ENCODE measurements at regions not wholly inside any gene's neighbourhood (a gene's known extent, or its start where the extent isn't known, plus 50 kb on each side); places are given as distances from the start of the nearest gene placed in this dataset.

GRCh38 chrX:35858361-35858760, 60.2 kb downstream of the MAGEB16 start:
- Histone ChIP-seq H3K4me1 (ENCODE audit: insufficient read depth, low read length) (no peaks in the 10 kb centered on the region), H3K36me3 (ENCODE audit: insufficient read depth, low read length) (no peaks in the 10 kb centered on the region), H2AFZ (ENCODE audit: low read depth, low read length) (no peak overlapping the region), H4K20me1 (ENCODE audit: insufficient read depth, low read length) (no peaks in the 10 kb centered on the region), H3K9ac (ENCODE audit: low read length) (no peak overlapping the region), H3K4me2 (ENCODE audit: low read length) (no peak overlapping the region), H3K27ac (ENCODE audit: low read depth, low read length) (no peak overlapping the region), H3K27me3 (ENCODE audit: insufficient read depth, low read length) (no peaks in the 10 kb centered on the region), H3K9me3 (ENCODE audit: insufficient read depth, low read depth, low read length) (no peaks in the 10 kb centered on the region), H3K79me2 (ENCODE audit: insufficient read depth, low read length) (no peaks in the 10 kb centered on the region), H3K4me3 (ENCODE audit: insufficient read depth, low read depth, low read length) (no peak overlapping the region)
- Mint-ChIP-seq H3K4me1 (ENCODE audit: low read depth, unreplicated experiment) (no peaks in the 10 kb centered on the region), H3K4me3 (ENCODE audit: unreplicated experiment) (no peak overlapping the region), H3K27me3 (ENCODE audit: low read depth, unreplicated experiment) (no peaks in the 10 kb centered on the region), H3K9me3 (ENCODE audit: unreplicated experiment) (no peaks in the 10 kb centered on the region), H3K36me3 (ENCODE audit: low read depth, unreplicated experiment) (no peaks in the 10 kb centered on the region), H3K27ac (ENCODE audit: unreplicated experiment) (no peak overlapping the region)
- DNase-seq (ENCODE audit: low read depth) (no peak), FAIRE-seq (no peak)
- no peak for TF ChIP-seq EZH2 (IDR thresholded peaks at IDR 0.05; ENCODE audit: insufficient read depth, low read length)
- TF ChIP-seq CTCF (IDR thresholded peaks at IDR 0.05; ENCODE audit: insufficient read depth, low read depth, low read length): no peak

GRCh38 chrX:35858906-35859305, 60.6 kb upstream of the CFAP47 start:
- no peaks in the 10 kb centered on the region for H3K4me1 Mint-ChIP-seq (ENCODE audit: low read depth, unreplicated experiment)
- no peaks in the 10 kb centered on the region for H3K36me3 Mint-ChIP-seq (ENCODE audit: low read depth, unreplicated experiment)
- no peak overlapping the region for H3K4me3 Mint-ChIP-seq (ENCODE audit: unreplicated experiment)
- Histone ChIP-seq H2AFZ (ENCODE audit: low read depth, low read length) (no peak overlapping the region), H3K79me2 (ENCODE audit: insufficient read depth, low read length) (no peaks in the 10 kb centered on the region), H3K9ac (ENCODE audit: low read length) (no peak overlapping the region), H3K36me3 (ENCODE audit: insufficient read depth, low read length) (no peaks in the 10 kb centered on the region), H4K20me1 (ENCODE audit: insufficient read depth, low read length) (no peaks in the 10 kb centered on the region), H3K9me3 (ENCODE audit: insufficient read depth, low read depth, low read length) (no peaks in the 10 kb centered on the region), H3K4me2 (ENCODE audit: low read length) (no peak overlapping the region), H3K4me1 (ENCODE audit: insufficient read depth, low read length) (no peaks in the 10 kb centered on the region), H3K27ac (ENCODE audit: low read depth, low read length) (no peak overlapping the region), H3K4me3 (ENCODE audit: insufficient read depth, low read depth, low read length) (no peak overlapping the region), H3K27me3 (ENCODE audit: insufficient read depth, low read length) (no peaks in the 10 kb centered on the region)
- FAIRE-seq (peak; percentile 13), DNase-seq (ENCODE audit: low read depth) (no peak)
- no peak overlapping the region for H3K27ac Mint-ChIP-seq (ENCODE audit: unreplicated experiment)
- no peak for TF ChIP-seq EZH2 (IDR thresholded peaks at IDR 0.05; ENCODE audit: insufficient read depth, low read length)
- no peak for TF ChIP-seq CTCF (IDR thresholded peaks at IDR 0.05; ENCODE audit: insufficient read depth, low read depth, low read length)
- no peaks in the 10 kb centered on the region for H3K9me3 Mint-ChIP-seq (ENCODE audit: unreplicated experiment)
- H3K27me3 Mint-ChIP-seq (ENCODE audit: low read depth, unreplicated experiment): no peaks in the 10 kb centered on the region

- Mint-ChIP-seq H3K27ac (ENCODE audit: unreplicated experiment) (no peak overlapping the region), H3K4me1 (ENCODE audit: low read depth, unreplicated experiment) (no peaks in the 10 kb centered on the region), H3K27me3 (ENCODE audit: low read depth, unreplicated experiment) (no peaks in the 10 kb centered on the region), H3K36me3 (ENCODE audit: low read depth, unreplicated experiment) (no peaks in the 10 kb centered on the region), H3K4me3 (ENCODE audit: unreplicated experiment) (no peak overlapping the region), H3K9me3 (ENCODE audit: unreplicated experiment) (no peaks in the 10 kb centered on the region)
- no peak for TF ChIP-seq CTCF (IDR thresholded peaks at IDR 0.05; ENCODE audit: insufficient read depth, low read depth, low read length)
- TF ChIP-seq EZH2 (IDR thresholded peaks at IDR 0.05; ENCODE audit: insufficient read depth, low read length): no peak
- Histone ChIP-seq H3K4me2 (ENCODE audit: low read length) (no peak overlapping the region), H3K27me3 (ENCODE audit: insufficient read depth, low read length) (no peaks in the 10 kb centered on the region), H3K4me3 (ENCODE audit: insufficient read depth, low read depth, low read length) (no peak overlapping the region), H3K4me1 (ENCODE audit: insufficient read depth, low read length) (no peaks in the 10 kb centered on the region), H3K79me2 (ENCODE audit: insufficient read depth, low read length) (no peaks in the 10 kb centered on the region), H3K9ac (ENCODE audit: low read length) (no peak overlapping the region), H3K9me3 (ENCODE audit: insufficient read depth, low read depth, low read length) (no peaks in the 10 kb centered on the region), H4K20me1 (ENCODE audit: insufficient read depth, low read length) (no peaks in the 10 kb centered on the region), H3K27ac (ENCODE audit: low read depth, low read length) (no peak overlapping the region), H2AFZ (ENCODE audit: low read depth, low read length) (no peak overlapping the region), H3K36me3 (ENCODE audit: insufficient read depth, low read length) (no peaks in the 10 kb centered on the region)
- no peak for FAIRE-seq
- no peak for DNase-seq (ENCODE audit: low read depth)
Observed at GRCh38 chrX:35868501-35868900, 51.0 kb upstream of the CFAP47 start.
